A549 (cell line): ENCODE measurements at regions not wholly inside any gene's neighbourhood (a gene's known extent, or its start where the extent isn't known, plus 50 kb on each side); places are given as distances from the start of the nearest gene placed in this dataset.

Experiments
- BHLHE40 ChIP-seq: IDR thresholded peaks from 2 replicates; pipeline ENCODE4 v1.6.1; 2012; ENCODE audit warnings: low read depth, low read length, inconsistent platforms
- CTCF ChIP-seq: fragments of >200 bp; sonication (Bioruptor Twin); formaldehyde crosslinking; IDR thresholded peaks from 3 replicates; pipeline ENCODE4 v1.5.1; 2016
- HDAC2 ChIP-seq: fragments of 200-600 bp; sonication (generic); IDR thresholded peaks from 2 replicates; pipeline ENCODE4 v1.6.1; 2016
- TF ChIP-seq, protein P1 (sequence below): IDR thresholded peaks from 2 replicates; pipeline ENCODE4 v1.6.1; 2012

GRCh38 chr12:80041071-80041470, 58.3 kb upstream of the OTOGL start:
- TF ChIP-seq CTCF = no peak
- TF ChIP-seq BHLHE40 = no peak
- TF ChIP-seq, protein P1, sequence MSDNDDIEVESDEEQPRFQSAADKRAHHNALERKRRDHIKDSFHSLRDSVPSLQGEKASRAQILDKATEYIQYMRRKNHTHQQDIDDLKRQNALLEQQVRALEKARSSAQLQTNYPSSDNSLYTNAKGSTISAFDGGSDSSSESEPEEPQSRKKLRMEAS = no peak
- TF ChIP-seq HDAC2 = no peak
